NCI-H1417 treated with DMSO at 0.1 percent for 48 hours (cell line): ENCODE measurements at regions not wholly inside any gene's neighbourhood (a gene's known extent, or its start where the extent isn't known, plus 50 kb on each side); places are given as distances from the start of the nearest gene placed in this dataset.

ENCODE experiments used
- DNase-seq: peaks from one replicate; lab custom pipeline; 2025; lab: John Stamatoyannopoulos, UW

DNA sequence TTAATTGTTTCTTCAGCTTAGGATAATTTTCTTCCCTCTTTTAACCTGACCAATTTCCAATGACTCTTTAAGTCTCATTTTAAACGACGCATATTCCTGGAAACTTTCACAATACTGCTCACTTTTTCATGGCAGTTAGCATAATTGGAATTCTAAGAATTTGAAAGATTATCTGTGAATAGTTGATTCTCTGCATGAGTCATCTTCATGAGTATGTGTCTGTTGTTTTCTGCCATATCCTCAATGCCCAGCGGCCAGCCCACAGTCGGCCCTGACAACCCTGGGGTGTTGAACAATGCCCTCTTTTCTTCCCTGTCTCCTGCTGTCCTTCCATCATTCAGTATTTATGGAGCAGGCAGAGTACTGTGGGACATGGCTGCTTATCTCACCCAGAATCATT lies 554.2 kb downstream of the CDH26 start:
- no peak for DNase-seq

DNA sequence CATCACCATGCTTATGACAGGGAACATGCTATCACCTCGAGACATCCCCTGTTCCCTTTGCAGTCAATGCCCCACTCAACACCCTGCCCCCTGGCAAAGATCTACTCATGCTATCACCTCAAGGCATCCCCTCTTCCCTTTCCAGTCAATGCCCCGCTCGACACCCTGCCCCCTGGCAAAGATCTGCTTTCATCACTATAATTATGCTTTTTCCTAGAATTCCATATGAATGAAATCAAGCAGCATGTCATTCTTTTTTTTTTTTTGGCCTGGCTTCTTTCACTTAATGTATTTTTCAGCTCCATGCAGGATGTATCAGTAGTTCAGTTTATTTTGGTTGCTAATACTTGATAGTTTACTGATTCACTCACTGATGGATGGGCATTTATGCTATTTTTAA lies 554.9 kb downstream of the CDH26 start:
- DNase-seq: no peak

DNA sequence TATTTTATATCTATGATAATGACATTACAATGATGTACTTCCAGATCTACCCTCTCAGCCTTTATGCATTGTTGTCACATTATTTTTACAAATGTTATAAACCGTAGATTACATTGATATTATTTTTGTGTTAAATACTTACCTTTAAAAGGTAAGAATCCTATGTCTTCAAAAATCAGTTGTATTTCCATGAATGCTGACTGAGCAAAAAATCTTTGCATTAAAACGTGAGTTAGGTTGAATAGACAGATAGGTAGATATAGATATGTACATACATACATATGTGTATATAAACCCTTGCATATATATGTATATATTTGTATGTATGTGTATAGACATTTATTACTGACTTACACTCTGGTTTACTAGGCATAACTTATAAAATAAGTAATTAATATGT lies 558.2 kb downstream of the CDH26 start:
- DNase-seq: no peak

DNA sequence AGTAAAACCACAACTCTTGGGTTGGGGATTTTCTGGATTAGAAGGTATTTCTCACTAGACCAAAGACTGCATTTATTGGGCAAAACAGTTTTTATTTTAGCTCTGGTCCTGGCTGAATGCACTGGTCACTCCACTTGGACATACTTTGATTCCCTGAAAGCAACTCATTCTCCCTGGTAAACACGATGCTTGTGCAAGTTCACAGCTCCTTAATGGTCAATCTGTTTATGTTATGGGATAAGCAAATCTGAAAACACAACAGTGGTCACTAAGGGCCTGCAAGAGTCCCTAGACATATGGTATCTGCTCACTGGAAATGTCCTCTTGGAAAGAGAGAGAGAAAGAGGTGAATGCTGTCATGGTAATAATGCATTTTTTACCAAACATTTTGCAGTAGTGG lies 559.8 kb downstream of the CDH26 start:
- no peak for DNase-seq

DNA sequence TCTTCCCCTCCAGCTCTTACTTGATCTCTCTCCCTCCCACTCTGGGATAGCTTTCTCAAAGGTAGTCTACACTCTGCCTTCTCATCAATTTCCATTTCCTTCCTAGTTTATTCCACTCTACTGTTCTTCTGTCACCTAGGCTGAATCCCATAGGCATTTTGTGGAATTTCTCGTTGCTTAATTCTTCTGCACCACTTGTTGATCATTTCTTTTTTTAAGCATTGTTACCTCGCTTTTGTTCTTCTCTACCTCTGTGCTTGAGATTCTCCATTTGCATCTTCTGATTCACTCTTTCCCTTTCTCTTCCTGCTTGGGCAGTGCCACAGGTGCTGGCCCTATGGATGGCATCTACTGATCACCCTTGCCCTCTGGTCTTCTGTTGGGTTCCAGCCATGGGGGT lies 567.2 kb downstream of the CDH26 start:
- no peak for DNase-seq

DNA sequence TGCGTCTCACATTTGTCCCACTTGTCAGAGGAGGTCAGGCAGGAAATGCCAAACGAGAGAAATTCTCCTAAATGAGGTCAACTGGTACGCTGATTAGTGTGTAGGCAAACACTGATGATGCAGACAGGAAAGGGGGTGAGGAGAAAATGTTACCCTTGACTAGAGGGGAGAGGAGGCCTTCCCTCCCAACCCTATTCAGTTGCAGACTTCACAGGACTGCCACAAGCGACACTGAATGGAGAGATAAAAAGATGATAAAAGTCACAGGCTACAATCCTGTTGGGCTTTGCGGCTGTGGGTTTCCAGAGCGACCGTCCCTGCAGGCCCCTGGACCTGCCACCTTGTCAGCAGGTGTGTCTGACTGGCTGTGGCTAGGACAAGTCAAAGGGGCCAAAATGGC lies 569.4 kb downstream of the CDH26 start:
- DNase-seq: no peak

DNA sequence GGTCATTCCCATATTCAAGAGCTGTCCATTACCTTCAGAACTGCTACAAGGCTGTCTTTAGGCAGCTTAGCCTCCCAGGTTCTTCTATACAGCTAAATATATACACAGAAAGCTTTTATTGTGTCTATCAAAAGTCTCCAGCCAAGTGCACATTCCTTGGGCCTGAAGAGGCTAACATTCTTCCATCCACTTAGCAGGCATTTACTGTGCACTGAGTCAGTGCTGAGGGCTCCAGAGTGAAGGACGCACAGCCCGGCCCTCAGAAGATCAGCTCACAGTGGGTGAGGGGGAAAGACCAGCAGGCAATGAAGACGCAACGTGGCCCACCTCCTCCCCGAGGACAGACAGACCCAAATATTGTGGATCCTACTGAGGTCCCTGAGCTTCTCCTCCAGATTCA lies 569.9 kb downstream of the CDH26 start:
- DNase-seq: no peak

DNA sequence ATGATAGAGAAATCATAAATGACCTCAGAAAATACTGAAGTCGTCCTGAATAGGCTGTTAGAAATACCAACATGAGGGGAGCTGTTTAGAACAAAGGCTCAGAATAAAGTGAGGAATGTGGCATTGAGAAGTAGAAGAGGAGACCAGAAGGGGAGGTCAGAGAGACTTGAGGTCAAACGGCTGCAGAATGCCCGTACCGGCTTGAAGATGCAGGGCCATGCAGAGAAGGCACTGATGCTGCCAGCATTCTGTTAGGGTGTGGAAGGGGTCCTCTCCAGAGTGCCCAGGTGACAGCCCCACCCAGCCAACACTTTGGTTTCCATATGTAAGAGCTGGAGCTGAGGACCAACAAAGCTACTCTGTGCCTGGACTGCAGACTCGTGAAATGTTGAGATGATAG lies 570.9 kb downstream of the CDH26 start:
- DNase-seq: no peak

DNA sequence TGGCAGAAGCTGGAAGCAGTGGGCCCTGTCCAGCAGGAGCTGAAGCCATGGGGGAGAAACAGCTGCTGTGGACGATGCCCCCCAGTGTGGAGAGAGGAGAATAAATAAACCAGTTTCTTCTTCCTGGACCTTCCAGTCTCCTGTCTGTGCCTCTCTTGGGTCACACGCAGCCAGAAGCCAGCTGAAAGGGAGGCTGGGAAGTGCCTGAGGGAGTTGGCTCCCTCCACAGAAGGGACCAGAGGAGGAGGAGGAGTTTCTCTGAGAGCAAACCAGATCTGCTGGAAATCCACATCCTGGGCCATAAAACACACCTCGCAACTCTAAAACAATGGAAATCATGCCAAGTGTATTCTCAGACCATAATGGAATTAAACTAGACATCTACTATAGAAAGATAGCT lies 577.0 kb downstream of the CDH26 start:
- no peak for DNase-seq

DNA sequence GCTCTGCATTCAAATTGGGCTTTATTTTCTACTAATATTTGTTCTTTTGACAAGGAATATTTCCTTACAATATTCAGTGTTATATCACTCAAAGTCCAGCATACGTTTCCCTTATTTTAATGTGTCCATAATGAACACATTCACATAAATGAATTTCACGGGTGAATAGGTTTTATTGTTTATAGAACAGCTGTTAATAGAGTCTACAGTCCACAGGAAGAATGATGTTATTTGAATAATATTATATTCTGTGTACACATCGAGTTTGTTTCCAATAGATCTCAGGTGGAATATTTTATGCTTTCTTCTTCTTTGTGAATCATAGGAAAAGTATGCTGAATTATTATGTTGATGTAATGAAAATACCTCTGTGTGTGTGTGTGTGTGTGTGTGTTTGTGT lies 582.4 kb downstream of the CDH26 start:
- peak; percentile 80 for DNase-seq

DNA sequence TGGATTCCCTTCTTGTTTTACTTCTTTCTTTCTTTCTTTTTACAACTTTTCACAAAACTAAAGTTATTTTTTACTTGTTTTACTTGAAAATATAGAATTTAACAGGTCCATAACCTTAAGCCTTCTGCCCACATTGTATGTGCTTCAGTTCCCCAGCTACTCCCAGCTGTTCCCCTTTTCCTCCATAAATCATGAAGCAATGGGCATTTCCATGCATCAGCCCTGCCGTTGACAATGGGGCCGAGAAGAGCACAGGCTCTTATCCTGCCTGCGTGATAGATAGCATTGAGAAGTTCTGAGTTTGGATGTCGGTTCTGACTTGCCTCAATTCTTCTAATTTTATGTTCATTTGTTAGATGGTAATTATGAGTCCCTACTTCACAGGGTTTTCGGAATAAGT lies 583.8 kb downstream of the CDH26 start:
- DNase-seq: no peak

DNA sequence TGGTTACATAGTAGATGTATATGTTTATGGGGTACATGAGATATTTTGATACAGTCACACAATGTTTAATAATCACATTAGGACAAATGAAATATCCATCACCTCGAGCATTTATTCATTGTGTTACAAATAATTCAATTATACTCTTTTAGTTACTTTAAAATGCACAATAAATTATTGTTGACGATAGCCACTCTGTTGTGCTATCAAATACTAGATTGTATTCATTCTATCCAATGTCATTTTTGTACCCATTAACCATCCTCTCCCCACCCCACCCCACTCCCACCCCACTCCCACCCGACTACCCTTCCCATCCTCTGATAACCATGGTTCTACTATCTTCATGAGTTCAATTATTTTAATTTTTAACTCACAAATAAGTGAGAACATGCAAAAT lies 585.4 kb downstream of the CDH26 start:
- no peak for DNase-seq

DNA sequence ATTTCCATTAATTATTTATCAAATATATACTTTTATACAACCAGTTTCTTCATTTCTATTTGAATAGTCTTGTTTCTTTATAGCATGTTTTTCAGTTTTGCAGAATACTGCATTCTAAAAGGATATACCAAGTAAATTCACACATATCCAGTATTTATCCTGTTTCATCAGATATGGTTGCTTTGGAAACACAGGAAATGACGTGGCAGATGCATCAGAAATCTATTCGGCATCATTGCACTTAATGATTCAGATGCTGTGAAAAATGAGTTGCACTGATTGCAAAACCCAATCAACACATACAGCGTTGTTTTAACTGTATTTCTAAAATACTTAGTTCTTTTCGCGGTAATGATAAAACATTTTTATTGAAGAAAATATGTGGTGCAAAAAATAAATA lies 594.9 kb downstream of the CDH26 start:
- no peak for DNase-seq

DNA sequence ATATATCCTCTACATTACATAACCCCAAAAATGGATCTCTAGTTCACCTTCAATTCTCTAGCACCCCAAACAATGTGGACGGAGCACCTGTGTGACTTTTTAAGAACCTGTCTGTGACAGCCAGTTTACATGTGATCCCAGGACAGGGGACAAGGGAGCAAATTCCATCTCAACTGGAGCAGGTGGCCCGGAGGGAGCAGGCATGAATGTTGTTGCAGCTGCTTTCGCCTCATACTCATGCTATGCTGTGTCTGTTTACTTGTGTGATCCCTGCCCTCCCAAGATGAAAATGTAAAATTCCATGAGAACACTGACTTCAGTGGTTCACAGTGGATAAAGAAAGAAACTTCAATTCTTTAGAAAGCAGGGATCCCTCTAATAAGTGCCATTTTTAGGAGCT lies 600.3 kb downstream of the CDH26 start:
- no peak for DNase-seq

DNA sequence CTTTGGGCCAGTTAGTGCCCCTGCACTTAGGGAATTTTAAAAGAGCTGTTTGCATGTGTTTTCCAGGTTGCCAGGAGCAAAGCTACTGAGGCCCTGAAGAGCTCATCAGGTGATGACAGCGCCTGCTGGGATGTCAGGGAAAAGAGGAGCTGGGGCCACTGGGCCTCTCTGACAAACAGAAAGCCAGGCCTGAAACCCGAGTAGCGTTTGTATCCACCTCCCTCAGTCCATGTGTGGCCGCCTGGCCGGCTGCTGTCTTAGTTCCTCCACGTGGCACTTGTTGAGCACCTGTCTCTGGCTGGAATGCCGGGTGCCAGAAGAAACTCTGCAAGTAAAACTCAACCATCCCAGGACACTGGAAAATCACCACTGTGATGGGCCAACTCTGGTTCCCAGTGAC lies 601.2 kb downstream of the CDH26 start:
- DNase-seq: peak; percentile 31

DNA sequence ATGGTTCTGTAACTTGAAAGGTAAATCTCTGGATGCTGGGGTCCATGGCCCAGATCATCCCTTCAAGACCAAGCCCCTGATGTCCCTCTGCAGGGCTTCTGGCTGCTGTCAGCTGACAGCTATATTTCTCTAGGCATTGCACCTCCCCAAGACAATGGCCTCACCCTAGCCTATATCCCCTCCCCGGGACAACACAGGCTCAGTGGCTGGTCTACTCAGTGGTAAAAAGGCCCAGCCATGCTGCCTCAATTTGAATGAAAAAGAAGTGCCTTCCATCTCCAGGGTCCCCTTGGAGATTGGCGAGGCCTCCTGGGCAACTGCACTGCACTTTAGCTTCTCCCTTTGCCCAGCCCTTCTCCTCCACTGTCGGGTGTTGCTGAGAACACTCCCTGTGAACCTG lies 602.8 kb downstream of the CDH26 start:
- no peak for DNase-seq

DNA sequence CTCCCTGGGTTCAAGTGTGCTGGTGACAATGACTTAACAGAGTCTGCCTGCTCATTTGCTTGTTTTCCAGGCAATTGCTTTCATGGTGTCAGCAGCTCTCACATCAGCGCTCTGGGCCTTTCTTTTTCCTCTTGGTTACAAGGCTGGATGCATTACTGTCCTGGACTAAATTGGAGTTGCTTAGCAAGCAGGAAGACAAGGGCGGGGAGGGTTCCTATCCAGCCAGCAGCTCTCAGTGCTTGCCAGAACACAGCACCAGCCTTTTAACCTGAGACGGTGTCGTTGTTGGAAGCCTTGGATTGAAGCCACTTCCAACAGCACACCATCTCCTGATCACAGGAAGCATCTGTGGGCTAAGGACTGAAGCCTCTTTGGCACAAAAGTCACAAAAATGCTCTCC lies 606.9 kb downstream of the CDH26 start:
- no peak for DNase-seq

DNA sequence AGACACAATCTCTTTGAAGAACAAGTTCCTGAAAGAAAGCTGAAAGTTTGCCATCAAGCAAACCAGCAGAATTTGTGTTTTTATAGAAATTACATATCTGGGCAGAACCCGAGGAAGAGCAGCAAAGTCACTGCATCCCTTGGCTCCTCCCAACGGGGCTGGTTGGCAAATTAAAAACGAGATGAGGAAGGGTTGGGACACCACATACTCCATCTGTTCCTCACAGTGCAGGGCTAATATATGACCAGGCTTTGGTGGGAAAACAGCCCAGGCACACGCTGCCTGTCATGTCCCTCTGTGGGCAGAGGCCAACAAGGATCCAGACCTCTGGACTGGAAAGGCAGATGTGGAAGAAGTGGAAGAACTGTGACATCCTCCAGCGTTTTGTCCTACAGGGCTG lies 607.3 kb downstream of the CDH26 start:
- DNase-seq: no peak

DNA sequence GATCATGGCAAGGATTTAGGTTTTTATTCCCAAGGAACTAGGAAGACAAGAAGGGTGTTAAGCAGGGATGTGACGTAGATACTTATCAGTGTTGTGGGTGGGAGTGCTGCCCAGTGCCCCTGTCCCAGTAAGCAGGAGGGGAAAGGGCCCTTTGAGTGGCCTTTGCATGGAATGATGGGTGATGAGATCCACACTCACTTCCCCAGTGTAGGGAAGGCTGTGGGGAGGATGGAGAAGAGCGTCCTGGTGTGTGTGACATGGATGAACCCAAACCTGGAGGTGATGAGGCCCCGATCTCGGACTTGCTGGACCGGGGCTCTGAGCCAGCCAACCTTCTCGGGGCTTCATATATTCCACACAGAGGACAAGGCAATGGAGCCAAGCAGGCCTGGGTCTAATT lies 610.9 kb downstream of the CDH26 start:
- no peak for DNase-seq

DNA sequence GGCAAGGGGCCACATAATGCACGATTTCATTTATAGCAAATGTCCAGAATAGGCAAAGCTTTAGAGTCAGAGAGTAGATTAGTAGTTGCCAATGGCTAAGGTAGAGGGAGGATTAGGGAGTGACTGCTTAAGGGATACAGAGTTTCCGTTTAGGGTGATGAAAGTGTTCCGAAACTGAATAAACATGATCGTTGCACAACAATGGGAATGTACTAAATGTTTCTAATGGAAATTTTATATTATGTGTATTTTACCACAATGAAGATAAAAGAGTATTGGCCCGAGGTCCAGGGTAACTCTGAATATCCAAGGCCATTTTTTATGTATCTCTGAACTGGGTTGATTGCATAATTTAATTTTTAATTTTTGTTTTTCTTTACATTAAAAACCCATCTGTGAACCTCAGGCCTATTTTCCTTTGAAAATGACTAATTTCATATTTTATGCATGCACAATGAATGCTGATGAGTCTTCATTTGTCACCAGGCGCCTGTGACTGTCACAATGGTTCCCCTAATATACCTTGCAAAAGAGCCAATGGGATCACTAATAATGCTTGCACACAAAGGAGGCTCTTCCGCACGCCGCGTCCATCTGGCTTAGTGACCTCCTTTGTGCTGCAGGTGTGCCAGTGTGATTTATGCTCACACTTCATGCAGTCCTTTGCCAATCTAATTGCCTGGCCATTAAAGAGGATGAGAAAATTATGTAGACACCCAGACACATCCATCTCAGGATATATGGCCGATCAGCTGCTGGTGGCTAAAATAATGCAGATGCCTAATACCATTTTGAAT lies 612.5 kb downstream of the CDH26 start:
- peak; percentile 94 for DNase-seq

DNA sequence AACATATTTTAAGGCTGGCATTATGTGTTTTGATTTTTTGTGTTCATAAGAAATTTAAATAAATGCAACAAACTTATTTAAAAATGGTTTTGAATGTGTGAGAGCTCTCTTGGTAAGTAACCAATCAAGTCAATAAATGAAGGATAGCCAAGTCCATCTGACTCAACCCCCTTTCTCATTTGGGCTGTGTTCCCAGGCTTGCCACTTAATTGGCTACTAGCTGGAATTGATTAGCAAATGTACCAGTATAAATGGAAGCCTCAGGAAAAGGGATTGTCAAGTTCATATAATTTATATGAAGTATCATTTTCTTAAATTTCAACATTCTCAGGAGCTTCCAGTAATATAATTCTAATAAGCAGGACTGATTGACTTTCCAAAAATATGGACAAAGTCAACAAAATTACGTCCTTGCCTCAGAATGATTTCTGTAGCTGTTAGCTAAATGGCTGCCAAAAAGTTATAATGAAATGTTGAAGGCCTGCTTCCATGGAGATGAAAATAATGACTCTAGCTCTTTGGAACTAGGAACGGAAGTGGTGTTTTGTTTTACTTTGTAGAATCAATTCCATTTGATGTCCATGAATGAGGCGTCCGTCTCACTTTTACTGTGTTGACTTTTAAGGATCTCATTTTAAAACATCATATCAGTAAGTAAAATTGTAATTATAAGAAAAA lies 614.9 kb downstream of the CDH26 start:
- peak; percentile 96 for DNase-seq

DNA sequence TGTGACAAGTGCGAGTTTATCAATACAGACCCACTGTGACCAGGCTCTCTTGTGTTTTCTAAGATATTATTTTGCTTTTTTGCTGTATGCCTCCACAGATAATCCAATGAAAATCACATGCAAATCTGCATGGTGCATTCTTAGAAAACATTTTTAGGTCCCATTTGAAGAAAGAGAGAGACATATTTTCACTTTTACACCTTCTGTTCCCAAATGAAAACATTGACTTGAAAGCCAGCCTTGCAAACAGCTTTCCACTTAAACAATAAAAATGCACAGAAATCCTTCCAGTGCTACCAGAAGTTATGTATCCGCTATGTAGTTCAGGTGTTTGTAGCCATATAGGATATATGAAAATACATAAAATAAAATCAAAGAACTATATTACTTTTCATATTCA lies 618.0 kb downstream of the CDH26 start:
- DNase-seq: no peak

DNA sequence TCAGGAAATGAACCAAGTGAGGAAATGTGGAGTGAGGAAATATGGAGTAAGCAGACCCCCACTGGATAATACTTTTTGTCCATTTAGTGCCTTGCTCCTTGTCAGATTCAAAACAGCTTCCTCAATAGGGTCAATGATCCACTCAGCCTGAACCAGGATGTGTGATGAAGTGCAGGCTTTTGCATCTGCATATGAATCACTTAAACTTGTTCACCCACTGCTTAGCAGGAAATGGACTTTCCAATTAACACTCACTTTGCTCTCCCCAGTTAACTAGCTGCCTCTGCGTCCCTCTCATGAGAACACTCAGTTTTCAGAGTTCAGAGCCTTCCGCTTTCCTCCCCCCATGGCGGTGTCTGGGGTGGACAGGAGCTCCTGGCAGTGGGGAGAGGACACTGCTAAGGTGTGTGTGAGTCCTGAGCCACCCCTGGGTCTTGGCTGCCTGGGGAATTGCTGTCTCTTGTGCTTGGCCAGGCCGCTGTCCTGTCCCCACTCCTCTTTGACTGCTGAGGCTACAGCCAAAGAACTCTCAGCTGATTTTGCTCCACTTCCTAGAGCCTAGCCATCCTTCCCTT lies 621.8 kb downstream of the CDH26 start:
- DNase-seq: no peak
